ENCODE measurements at regions not wholly inside any gene's neighbourhood (a gene's known extent, or its start where the extent isn't known, plus 50 kb on each side); places are given as distances from the start of the nearest gene placed in this dataset.

GRCh38 chr7:68676813-68677535 is 921.3 kb upstream of the AUTS2 start:
- Histone ChIP-seq H3K4me3 (no peak overlapping the region), H3K4me1 (no peaks in the 10 kb centered on the region), H3K27ac (no peak overlapping the region), H3K27me3 (no peaks in the 10 kb centered on the region), H3K36me3 (no peaks in the 10 kb centered on the region), H3K9me3 (peaks cover 0 to 4% (median 0%) of the 10 kb centered on the region in 3 donors)
- no peak for ATAC-seq
- WGBS, 2 donors (ENCODE audit: low coverage in 1 of 2), result 48 to 69% methylated on average over 8 to 13 of the region's 13 CpGs
- TF ChIP-seq EP300 (IDR thresholded peaks at IDR 0.05) (no peak), POLR2AphosphoS5 (IDR thresholded peaks at IDR 0.05) (no peak), CTCF (IDR thresholded peaks at IDR 0.05) (no peak), POLR2A (IDR thresholded peaks at IDR 0.05) (no peak)

DNA sequence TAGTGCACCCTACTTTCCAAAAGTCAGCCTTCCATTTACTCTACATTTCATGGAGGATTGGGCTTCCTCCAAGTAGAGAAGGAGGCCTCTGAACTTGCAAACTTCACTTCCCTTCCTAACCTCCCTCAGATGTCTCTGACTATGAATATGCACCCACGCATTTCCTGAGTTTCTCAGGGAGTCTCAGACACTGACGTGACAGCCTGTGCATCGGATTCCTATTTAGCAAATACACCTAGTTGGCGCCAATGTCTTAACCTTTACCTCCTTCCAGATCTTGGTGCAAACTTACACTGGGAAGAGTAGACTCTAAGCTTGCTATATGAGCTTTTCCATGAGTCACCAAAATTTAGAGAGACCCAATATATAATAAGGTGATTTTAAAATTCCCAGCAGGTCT is 920.1 kb upstream of the AUTS2 start:
- Histone ChIP-seq H3K4me3 (no peak overlapping the region), H3K36me3 (no peaks in the 10 kb centered on the region), H3K27me3 (no peaks in the 10 kb centered on the region), H3K27ac (no peak overlapping the region), H3K4me1 (no peaks in the 10 kb centered on the region), H3K9me3 (peaks cover 0 to 4% (median 0%) of the 10 kb centered on the region in 3 donors)
- TF ChIP-seq EP300 (IDR thresholded peaks at IDR 0.05), result no peak
- TF ChIP-seq CTCF (IDR thresholded peaks at IDR 0.05), result no peak
- no peak for TF ChIP-seq POLR2A (IDR thresholded peaks at IDR 0.05)
- TF ChIP-seq POLR2AphosphoS5 (IDR thresholded peaks at IDR 0.05), result no peak
- no peak for ATAC-seq
- WGBS, 2 donors (ENCODE audit: low coverage in 1 of 2), result 82 to 96% methylated on average over 3 to 4 of the region's 4 CpGs

DNA sequence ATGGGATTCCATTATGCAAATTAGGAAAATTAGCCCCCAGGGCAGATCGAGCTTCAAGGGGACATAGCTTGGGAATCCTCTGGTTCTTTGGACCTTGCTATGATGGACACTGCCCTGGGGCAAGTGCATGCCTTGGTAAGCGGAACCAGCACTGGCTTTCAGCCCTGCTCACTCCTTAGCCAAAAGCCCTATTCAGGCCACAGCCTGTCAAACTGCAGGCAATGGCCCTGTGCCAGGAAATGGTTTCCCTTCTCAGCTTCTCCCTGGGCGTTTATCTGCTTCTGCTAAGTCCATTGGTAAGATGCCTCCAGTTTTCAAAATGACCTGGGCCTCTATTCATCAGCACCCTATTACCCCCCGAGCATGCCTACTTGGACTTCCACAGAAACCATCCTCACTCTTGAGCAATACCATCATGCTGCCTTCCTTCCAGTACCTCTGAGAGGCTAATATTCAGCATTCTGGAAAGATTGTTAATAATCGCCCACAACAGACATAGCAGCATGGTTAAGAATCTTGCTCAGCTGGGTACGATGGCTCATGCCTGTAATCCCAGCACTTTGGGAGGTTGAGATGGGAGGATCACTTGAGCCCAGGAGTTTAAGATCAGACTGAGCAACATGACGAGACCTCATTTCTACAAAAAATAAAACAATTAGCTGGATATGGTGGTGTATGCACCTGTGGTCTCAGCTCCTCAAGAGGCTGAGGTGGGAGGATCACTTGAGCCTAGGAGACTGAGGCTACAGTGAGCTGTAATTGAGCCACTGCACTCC is 918.6 kb upstream of the AUTS2 start:
- ATAC-seq, result no peak

DNA sequence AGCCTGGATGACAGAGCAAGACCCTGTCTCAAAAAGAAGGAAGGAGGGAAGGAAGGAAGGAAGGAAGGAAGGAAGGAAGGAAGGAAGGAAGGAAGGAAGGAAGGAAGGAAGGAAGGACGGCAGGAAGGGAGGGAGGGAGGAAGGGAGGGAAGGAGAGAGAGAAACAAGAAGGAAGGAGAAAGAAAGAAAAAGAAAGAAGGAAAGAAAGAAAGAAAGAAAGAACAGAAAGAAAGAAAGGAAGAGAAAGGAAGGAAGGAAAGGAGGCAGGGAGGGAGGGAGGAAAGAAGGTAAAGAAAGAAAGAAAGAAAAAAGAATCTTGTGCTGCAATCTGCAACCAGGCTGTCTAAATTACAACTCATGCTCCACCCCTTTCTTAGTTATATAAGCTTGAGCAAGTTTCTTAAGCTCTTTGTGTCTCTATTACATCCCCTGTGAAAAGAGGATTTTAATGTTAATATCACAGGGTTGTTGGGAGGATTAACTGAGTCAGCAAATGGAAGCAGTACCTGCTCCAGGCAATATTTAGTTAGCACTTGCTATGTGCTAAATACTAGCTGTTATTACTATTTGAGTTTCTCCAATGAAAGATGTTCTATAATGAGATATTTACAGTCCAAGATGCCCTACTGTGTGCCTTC is 917.9 kb upstream of the AUTS2 start:
- no peak overlapping the region for H3K4me3 ChIP-seq
- H3K27ac ChIP-seq, result no peak overlapping the region
- no peaks in the 10 kb centered on the region for H3K4me1 ChIP-seq
- 67 to 83% methylated on average over 1 of the region's 1 CpG for WGBS, 2 donors (ENCODE audit: low coverage in 1 of 2)
- no peaks in the 10 kb centered on the region for H3K27me3 ChIP-seq
- no peaks in the 10 kb centered on the region for H3K9me3 ChIP-seq
- ATAC-seq, result no peak
- no peaks in the 10 kb centered on the region for H3K36me3 ChIP-seq
- TF ChIP-seq EP300 (IDR thresholded peaks at IDR 0.05) (no peak), POLR2A (IDR thresholded peaks at IDR 0.05) (no peak), CTCF (IDR thresholded peaks at IDR 0.05) (no peak), POLR2AphosphoS5 (IDR thresholded peaks at IDR 0.05) (no peak)

More for the DNA sequence above, 918.6 kb upstream of the AUTS2 start:
- H3K4me3 ChIP-seq, result no peak overlapping the region
- no peaks in the 10 kb centered on the region for H3K4me1 ChIP-seq
- H3K27ac ChIP-seq, result no peak overlapping the region
- TF ChIP-seq EP300 (IDR thresholded peaks at IDR 0.05), result no peak
- no peak for TF ChIP-seq POLR2A (IDR thresholded peaks at IDR 0.05)
- TF ChIP-seq CTCF (IDR thresholded peaks at IDR 0.05), result no peak
- TF ChIP-seq POLR2AphosphoS5 (IDR thresholded peaks at IDR 0.05), result no peak
- H3K9me3 ChIP-seq, result no peaks in the 10 kb centered on the region
- 71 to 96% methylated on average over 4 of the region's 7 CpGs for WGBS, 2 donors (ENCODE audit: low coverage in 1 of 2)
- no peaks in the 10 kb centered on the region for H3K27me3 ChIP-seq
- no peaks in the 10 kb centered on the region for H3K36me3 ChIP-seq

All from gastroesophageal sphincter (tissue), 4 donors.